Gastrocnemius medialis (tissue), 4 donors: ENCODE measurements at regions not wholly inside any gene's neighbourhood (a gene's known extent, or its start where the extent isn't known, plus 50 kb on each side); places are given as distances from the start of the nearest gene placed in this dataset.

Experiments used
- POLR2A ChIP-seq, 2 donors: fragments of 450-650 bp; IDR thresholded peaks; one replicate each; pipeline ENCODE4 v1.6.1; 2017; ENCODE audit warnings: antibody characterized with exemption in 2 of 2, mild to moderate bottlenecking in 2 of 2, moderate library complexity in 2 of 2
- TF ChIP-seq, protein P1 (sequence below), 5 experiments: fragments of 450-650 bp in 3 of 5; fragments of 200-600 bp in 2 of 5; sonication (generic) in 2 of 5; IDR thresholded peaks in 4 of 5; conservative IDR thresholded peaks in 1 of 5; 1 replicate in 4 of 5; 2 replicates in 1 of 5; pipeline ENCODE4 v1.5.1; 2016 to 2019; ENCODE audit warnings: antibody characterized with exemption in 5 of 5, mild to moderate bottlenecking in 3 of 5, moderate library complexity in 3 of 5

DNA sequence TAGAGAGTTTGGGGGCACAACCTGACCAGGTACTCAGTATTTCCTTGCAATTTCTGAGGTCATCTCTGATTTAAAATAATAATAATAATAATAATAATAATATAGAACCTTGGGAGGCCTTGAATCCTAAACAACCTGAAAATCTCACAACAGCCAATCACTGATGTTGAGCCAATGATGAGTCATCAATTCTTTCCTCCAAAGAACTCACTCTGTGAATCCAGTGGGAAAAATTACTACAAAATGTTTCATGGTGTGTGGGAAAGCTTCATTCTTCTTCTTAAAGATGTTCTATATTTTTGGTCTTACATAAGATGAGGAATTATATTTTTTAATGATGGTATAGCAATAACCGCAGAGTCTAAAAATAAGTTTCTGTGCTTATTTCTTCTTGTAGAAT, 594.6 kb downstream of the EFNB2 start:
- TF ChIP-seq, protein P1, sequence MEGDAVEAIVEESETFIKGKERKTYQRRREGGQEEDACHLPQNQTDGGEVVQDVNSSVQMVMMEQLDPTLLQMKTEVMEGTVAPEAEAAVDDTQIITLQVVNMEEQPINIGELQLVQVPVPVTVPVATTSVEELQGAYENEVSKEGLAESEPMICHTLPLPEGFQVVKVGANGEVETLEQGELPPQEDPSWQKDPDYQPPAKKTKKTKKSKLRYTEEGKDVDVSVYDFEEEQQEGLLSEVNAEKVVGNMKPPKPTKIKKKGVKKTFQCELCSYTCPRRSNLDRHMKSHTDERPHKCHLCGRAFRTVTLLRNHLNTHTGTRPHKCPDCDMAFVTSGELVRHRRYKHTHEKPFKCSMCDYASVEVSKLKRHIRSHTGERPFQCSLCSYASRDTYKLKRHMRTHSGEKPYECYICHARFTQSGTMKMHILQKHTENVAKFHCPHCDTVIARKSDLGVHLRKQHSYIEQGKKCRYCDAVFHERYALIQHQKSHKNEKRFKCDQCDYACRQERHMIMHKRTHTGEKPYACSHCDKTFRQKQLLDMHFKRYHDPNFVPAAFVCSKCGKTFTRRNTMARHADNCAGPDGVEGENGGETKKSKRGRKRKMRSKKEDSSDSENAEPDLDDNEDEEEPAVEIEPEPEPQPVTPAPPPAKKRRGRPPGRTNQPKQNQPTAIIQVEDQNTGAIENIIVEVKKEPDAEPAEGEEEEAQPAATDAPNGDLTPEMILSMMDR (IDR thresholded peaks at IDR 0.05 in 4 of 5, conservative IDR thresholded peaks at IDR 0.05 in 1 of 5): no peak
- TF ChIP-seq POLR2A (IDR thresholded peaks at IDR 0.05): no peak
